ENCODE measurements at regions not wholly inside any gene's neighbourhood (a gene's known extent, or its start where the extent isn't known, plus 50 kb on each side); places are given as distances from the start of the nearest gene placed in this dataset.

- DNase-seq (no peak), ATAC-seq (no peak)
- whole genome bisulfite sequencing, 4 donors, result 93 to 97% (median 96%) methylated on average over 5 to 6 of the region's 6 CpGs
- Histone ChIP-seq H3K4me3 (no peak overlapping the region), H3K27ac (no peak overlapping the region), H3K9me3 (no peaks in the 10 kb centered on the region), H3K4me1 (peaks cover 0 to 18% (median 4%) of the 10 kb centered on the region in 12 donors), H3K27me3 (no peaks in the 10 kb centered on the region), H3K36me3 (no peaks in the 10 kb centered on the region)
- intact Hi-C loops (cut with DNase I), result loop anchor here in 2 of 10 donors (10.0 kb wide), 2 partner anchors 168 to 218 kb away; partner anchors contain the start of gene ACKR3 (in 1 of the 2)
- no peak for TF ChIP-seq POLR2A (IDR thresholded peaks at IDR 0.05)
- TF ChIP-seq CTCF (IDR thresholded peaks at IDR 0.05), result no peak
Observed at GRCh38 chr2:236346366-236346765, 82.2 kb upstream of the ASB18 start.

- no peak overlapping the region for H3K4me3 ChIP-seq
- no peaks in the 10 kb centered on the region for H3K36me3 ChIP-seq
- intact Hi-C loops (cut with DNase I), result loop anchor here in 2 of 10 donors (10.0 kb wide), 2 partner anchors 167 to 217 kb away; partner anchors contain the start of gene ACKR3 (in 1 of the 2)
- no peak for ATAC-seq
- TF ChIP-seq POLR2A (IDR thresholded peaks at IDR 0.05) (no peak), CTCF (IDR thresholded peaks at IDR 0.05) (no peak)
- no peak for DNase-seq
- no peaks in the 10 kb centered on the region for H3K27me3 ChIP-seq
- 76 to 80% (median 79%) methylated on average over 11 of the region's 11 CpGs for WGBS, 4 donors
- H3K27ac ChIP-seq, result no peak overlapping the region
- no peaks in the 10 kb centered on the region for H3K9me3 ChIP-seq
- peaks cover 0 to 5% (median 0%) of the 10 kb centered on the region in 12 donors for H3K4me1 ChIP-seq
Observed at GRCh38 chr2:236348279-236348678, 84.1 kb upstream of the ASB18 start.

DNA sequence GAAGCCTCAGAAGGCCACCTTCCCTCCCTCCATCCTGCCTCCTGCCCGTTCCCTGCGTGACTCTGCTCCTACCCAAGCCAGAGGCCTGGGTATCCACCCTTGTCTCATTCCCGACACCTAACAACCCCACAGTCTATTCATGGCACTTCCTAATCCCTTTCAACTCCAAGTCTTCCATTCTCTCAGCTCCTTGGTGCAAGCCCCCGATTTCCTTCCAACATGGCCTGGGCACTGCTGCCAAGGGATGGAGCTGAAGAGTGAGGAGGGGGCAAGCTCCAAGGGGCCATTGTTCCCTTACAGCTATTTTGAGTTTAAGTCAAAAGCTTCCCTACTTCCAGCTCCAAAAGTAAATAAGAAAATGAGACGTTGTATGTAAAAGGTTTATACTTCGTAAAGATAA lies 84.8 kb upstream of the ASB18 start:
- Histone ChIP-seq H3K4me1 (no peaks in the 10 kb centered on the region), H3K4me3 (no peak overlapping the region), H3K9me3 (no peaks in the 10 kb centered on the region), H3K36me3 (no peaks in the 10 kb centered on the region), H3K27ac (no peak overlapping the region), H3K27me3 (no peaks in the 10 kb centered on the region)
- no peak for ATAC-seq
- no peak for TF ChIP-seq CTCF (IDR thresholded peaks at IDR 0.05)
- no peak for DNase-seq
- intact Hi-C loops (cut with DNase I), result loop anchor here in 2 of 10 donors (10.0 kb wide), 2 partner anchors 166 to 216 kb away; partner anchors contain the start of gene ACKR3 (in 1 of the 2)
- WGBS, 4 donors, result 91 to 98% (median 96%) methylated on average over 6 of the region's 6 CpGs

DNA sequence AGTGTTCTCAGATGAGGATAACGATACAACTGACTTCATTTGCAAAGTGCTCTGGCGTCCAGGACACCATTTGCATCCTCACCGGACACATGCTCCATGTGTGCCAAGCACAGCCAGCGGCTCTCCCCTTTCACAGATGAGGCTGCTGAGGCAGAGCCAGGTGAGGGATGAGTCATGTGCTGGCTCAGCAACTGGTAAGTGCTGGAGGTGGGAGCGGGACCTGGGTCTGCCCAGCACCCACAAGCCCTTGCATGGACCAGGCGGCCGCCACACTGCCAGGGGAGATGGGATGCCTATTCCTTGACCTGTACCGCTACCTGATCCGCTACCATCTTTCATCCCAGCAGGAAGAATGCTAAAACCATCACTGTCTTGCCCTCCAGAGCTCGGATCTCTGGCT lies 86.2 kb upstream of the ASB18 start:
- Histone ChIP-seq H3K9me3 (no peaks in the 10 kb centered on the region), H3K4me3 (no peak overlapping the region), H3K27ac (no peak overlapping the region), H3K27me3 (no peaks in the 10 kb centered on the region), H3K36me3 (no peaks in the 10 kb centered on the region), H3K4me1 (no peaks in the 10 kb centered on the region)
- intact Hi-C loops (cut with DNase I), result loop anchor here in 9 of 10 donors (5.0 to 10.0 kb wide), 8 partner anchors 154 to 712 kb away; partner anchors contain the start of gene ACKR3 (in 4 of the 9)
- DNase-seq, result no peak
- 89 to 95% (median 90%) methylated on average over 4 to 10 of the region's 10 CpGs for WGBS, 4 donors
- TF ChIP-seq CTCF (IDR thresholded peaks at IDR 0.05), result no peak
- TF ChIP-seq POLR2A (IDR thresholded peaks at IDR 0.05), result no peak
- no peak for ATAC-seq
